ENCODE measurements at regions not wholly inside any gene's neighbourhood (a gene's known extent, or its start where the extent isn't known, plus 50 kb on each side); places are given as distances from the start of the nearest gene placed in this dataset.

GRCh38 chr11:37748641-37749040, 1150.6 kb upstream of the RAG2 start:
- H3K36me3 ChIP-seq (ENCODE audit: insufficient read depth, low read length) = no peaks in the 10 kb centered on the region
- H3K4me1 ChIP-seq (ENCODE audit: insufficient read depth, low read length) = no peaks in the 10 kb centered on the region
- H3K9me3 ChIP-seq (ENCODE audit: low read length) = no peaks in the 10 kb centered on the region
- no peaks in the 10 kb centered on the region for H3K27me3 ChIP-seq (ENCODE audit: insufficient read depth, low read length)
- no peak overlapping the region for H2AFZ ChIP-seq (ENCODE audit: low read depth, low read length)
- H3K4me3 ChIP-seq (ENCODE audit: low read length) = no peak overlapping the region

- Histone ChIP-seq H3K27me3 (ENCODE audit: insufficient read depth, low read length) (no peaks in the 10 kb centered on the region), H3K36me3 (ENCODE audit: insufficient read depth, low read length) (no peaks in the 10 kb centered on the region), H3K9me3 (ENCODE audit: low read length) (no peaks in the 10 kb centered on the region), H3K4me1 (ENCODE audit: insufficient read depth, low read length) (no peaks in the 10 kb centered on the region), H2AFZ (ENCODE audit: low read depth, low read length) (no peak overlapping the region), H3K4me3 (ENCODE audit: low read length) (no peak overlapping the region)
These were observed 1149.1 kb upstream of the RAG2 start for GRCh38 chr11:37747121-37747520.

- no peaks in the 10 kb centered on the region for H3K36me3 ChIP-seq (ENCODE audit: insufficient read depth, low read length)
- H3K4me1 ChIP-seq (ENCODE audit: insufficient read depth, low read length) = no peaks in the 10 kb centered on the region
- H2AFZ ChIP-seq (ENCODE audit: low read depth, low read length) = no peak overlapping the region
- no peaks in the 10 kb centered on the region for H3K9me3 ChIP-seq (ENCODE audit: low read length)
- H3K27me3 ChIP-seq (ENCODE audit: insufficient read depth, low read length) = no peaks in the 10 kb centered on the region
- no peak overlapping the region for H3K4me3 ChIP-seq (ENCODE audit: low read length)
These were observed 1129.3 kb upstream of the RAG2 start for GRCh38 chr11:37727371-37727770.

GRCh38 chr11:37724315-37724714, 1126.3 kb upstream of the RAG2 start:
- H3K4me1 ChIP-seq (ENCODE audit: insufficient read depth, low read length) = no peaks in the 10 kb centered on the region
- no peaks in the 10 kb centered on the region for H3K9me3 ChIP-seq (ENCODE audit: low read length)

GRCh38 chr11:37721485-37721884, 1123.4 kb upstream of the RAG2 start:
- Histone ChIP-seq H3K9me3 (ENCODE audit: low read length) (no peaks in the 10 kb centered on the region), H2AFZ (ENCODE audit: low read depth, low read length) (no peak overlapping the region), H3K27me3 (ENCODE audit: insufficient read depth, low read length) (no peaks in the 10 kb centered on the region), H3K4me3 (ENCODE audit: low read length) (no peak overlapping the region), H3K36me3 (ENCODE audit: insufficient read depth, low read length) (no peaks in the 10 kb centered on the region), H3K4me1 (ENCODE audit: insufficient read depth, low read length) (no peaks in the 10 kb centered on the region)

More at GRCh38 chr11:37724315-37724714, 1126.3 kb upstream of the RAG2 start:
- Histone ChIP-seq H2AFZ (ENCODE audit: low read depth, low read length) (no peak overlapping the region), H3K36me3 (ENCODE audit: insufficient read depth, low read length) (no peaks in the 10 kb centered on the region), H3K27me3 (ENCODE audit: insufficient read depth, low read length) (no peaks in the 10 kb centered on the region), H3K4me3 (ENCODE audit: low read length) (no peak overlapping the region)

- no peak overlapping the region for H2AFZ ChIP-seq (ENCODE audit: low read depth, low read length)
- H3K36me3 ChIP-seq (ENCODE audit: insufficient read depth, low read length) = no peaks in the 10 kb centered on the region
- no peaks in the 10 kb centered on the region for H3K27me3 ChIP-seq (ENCODE audit: insufficient read depth, low read length)
- H3K9me3 ChIP-seq (ENCODE audit: low read length) = no peaks in the 10 kb centered on the region
- H3K4me1 ChIP-seq (ENCODE audit: insufficient read depth, low read length) = no peaks in the 10 kb centered on the region
- no peak overlapping the region for H3K4me3 ChIP-seq (ENCODE audit: low read length)
These were observed 1120.5 kb upstream of the RAG2 start for GRCh38 chr11:37718431-37718999.

GRCh38 chr11:37712251-37712650, 1114.2 kb upstream of the RAG2 start:
- H3K9me3 ChIP-seq (ENCODE audit: low read length) = no peaks in the 10 kb centered on the region
- no peak overlapping the region for H2AFZ ChIP-seq (ENCODE audit: low read depth, low read length)
- H3K4me1 ChIP-seq (ENCODE audit: insufficient read depth, low read length) = no peaks in the 10 kb centered on the region
- H3K36me3 ChIP-seq (ENCODE audit: insufficient read depth, low read length) = no peaks in the 10 kb centered on the region
- H3K27me3 ChIP-seq (ENCODE audit: insufficient read depth, low read length) = no peaks in the 10 kb centered on the region
- no peak overlapping the region for H3K4me3 ChIP-seq (ENCODE audit: low read length)

- no peak overlapping the region for H3K4me3 ChIP-seq (ENCODE audit: low read length)
- no peaks in the 10 kb centered on the region for H3K9me3 ChIP-seq (ENCODE audit: low read length)
- H3K36me3 ChIP-seq (ENCODE audit: insufficient read depth, low read length) = no peaks in the 10 kb centered on the region
- no peaks in the 10 kb centered on the region for H3K27me3 ChIP-seq (ENCODE audit: insufficient read depth, low read length)
- no peaks in the 10 kb centered on the region for H3K4me1 ChIP-seq (ENCODE audit: insufficient read depth, low read length)
- H2AFZ ChIP-seq (ENCODE audit: low read depth, low read length) = no peak overlapping the region
These were observed 1112.0 kb upstream of the RAG2 start for GRCh38 chr11:37710031-37710430.

- no peaks in the 10 kb centered on the region for H3K9me3 ChIP-seq (ENCODE audit: low read length)
- H2AFZ ChIP-seq (ENCODE audit: low read depth, low read length) = no peak overlapping the region
- H3K27me3 ChIP-seq (ENCODE audit: insufficient read depth, low read length) = no peaks in the 10 kb centered on the region
- H3K4me1 ChIP-seq (ENCODE audit: insufficient read depth, low read length) = no peaks in the 10 kb centered on the region
- H3K4me3 ChIP-seq (ENCODE audit: low read length) = no peak overlapping the region
- no peaks in the 10 kb centered on the region for H3K36me3 ChIP-seq (ENCODE audit: insufficient read depth, low read length)
These were observed 1106.8 kb upstream of the RAG2 start for GRCh38 chr11:37704791-37705190.

GRCh38 chr11:37699644-37700043, 1101.6 kb upstream of the RAG2 start:
- no peaks in the 10 kb centered on the region for H3K4me1 ChIP-seq (ENCODE audit: insufficient read depth, low read length)
- no peak overlapping the region for H3K4me3 ChIP-seq (ENCODE audit: low read length)
- H2AFZ ChIP-seq (ENCODE audit: low read depth, low read length) = no peak overlapping the region
- H3K27me3 ChIP-seq (ENCODE audit: insufficient read depth, low read length) = no peaks in the 10 kb centered on the region
- no peaks in the 10 kb centered on the region for H3K36me3 ChIP-seq (ENCODE audit: insufficient read depth, low read length)
- no peaks in the 10 kb centered on the region for H3K9me3 ChIP-seq (ENCODE audit: low read length)

- Histone ChIP-seq H3K36me3 (ENCODE audit: insufficient read depth, low read length) (no peaks in the 10 kb centered on the region), H3K4me1 (ENCODE audit: insufficient read depth, low read length) (no peaks in the 10 kb centered on the region), H3K27me3 (ENCODE audit: insufficient read depth, low read length) (no peaks in the 10 kb centered on the region), H2AFZ (ENCODE audit: low read depth, low read length) (no peak overlapping the region), H3K4me3 (ENCODE audit: low read length) (no peak overlapping the region), H3K9me3 (ENCODE audit: low read length) (no peaks in the 10 kb centered on the region)
These were observed 1097.2 kb upstream of the RAG2 start for GRCh38 chr11:37695283-37695682.

- Histone ChIP-seq H3K9me3 (ENCODE audit: low read length) (no peaks in the 10 kb centered on the region), H3K27me3 (ENCODE audit: insufficient read depth, low read length) (no peaks in the 10 kb centered on the region), H3K4me1 (ENCODE audit: insufficient read depth, low read length) (no peaks in the 10 kb centered on the region), H3K36me3 (ENCODE audit: insufficient read depth, low read length) (no peaks in the 10 kb centered on the region), H3K4me3 (ENCODE audit: low read length) (no peak overlapping the region), H2AFZ (ENCODE audit: low read depth, low read length) (no peak overlapping the region)
These were observed 1091.9 kb upstream of the RAG2 start for GRCh38 chr11:37689951-37690350.

GRCh38 chr11:37688456-37688855, 1090.4 kb upstream of the RAG2 start:
- no peaks in the 10 kb centered on the region for H3K4me1 ChIP-seq (ENCODE audit: insufficient read depth, low read length)
- no peaks in the 10 kb centered on the region for H3K27me3 ChIP-seq (ENCODE audit: insufficient read depth, low read length)
- H3K9me3 ChIP-seq (ENCODE audit: low read length) = no peaks in the 10 kb centered on the region
- no peak overlapping the region for H2AFZ ChIP-seq (ENCODE audit: low read depth, low read length)
- H3K4me3 ChIP-seq (ENCODE audit: low read length) = no peak overlapping the region
- no peaks in the 10 kb centered on the region for H3K36me3 ChIP-seq (ENCODE audit: insufficient read depth, low read length)

- no peaks in the 10 kb centered on the region for H3K27me3 ChIP-seq (ENCODE audit: insufficient read depth, low read length)
- no peak overlapping the region for H3K4me3 ChIP-seq (ENCODE audit: low read length)
- no peaks in the 10 kb centered on the region for H3K4me1 ChIP-seq (ENCODE audit: insufficient read depth, low read length)
- H3K9me3 ChIP-seq (ENCODE audit: low read length) = no peaks in the 10 kb centered on the region
- H3K36me3 ChIP-seq (ENCODE audit: insufficient read depth, low read length) = no peaks in the 10 kb centered on the region
- no peak overlapping the region for H2AFZ ChIP-seq (ENCODE audit: low read depth, low read length)
These were observed 1089.1 kb upstream of the RAG2 start for GRCh38 chr11:37687130-37687529.
